Epithelial cell of esophagus (primary cell): ENCODE measurements at regions not wholly inside any gene's neighbourhood (a gene's known extent, or its start where the extent isn't known, plus 50 kb on each side); places are given as distances from the start of the nearest gene placed in this dataset.
A peak's percentile ranks its signal among the peaks of the same experiment; 100 is the strongest.

Source experiments
- DNase-seq: peaks from one replicate; pipeline ENCODE4 v3.0.0; 2010; ENCODE audit warnings: low read depth
- H3K4me3 ChIP-seq: 2 replicates; pipeline ENCODE4 v1.5.1; 2011; ENCODE audit warnings: mild to moderate bottlenecking, low read length, control low read depth
- TF ChIP-seq, protein P1 (sequence below): IDR thresholded peaks from 2 replicates; pipeline ENCODE4 v1.5.1; 2011; ENCODE audit warnings: low read depth, mild to moderate bottlenecking, low read length, control low read depth, inconsistent platforms; ENCODE audit not compliant: insufficient read depth; ENCODE audit errors: missing control alignments

DNA sequence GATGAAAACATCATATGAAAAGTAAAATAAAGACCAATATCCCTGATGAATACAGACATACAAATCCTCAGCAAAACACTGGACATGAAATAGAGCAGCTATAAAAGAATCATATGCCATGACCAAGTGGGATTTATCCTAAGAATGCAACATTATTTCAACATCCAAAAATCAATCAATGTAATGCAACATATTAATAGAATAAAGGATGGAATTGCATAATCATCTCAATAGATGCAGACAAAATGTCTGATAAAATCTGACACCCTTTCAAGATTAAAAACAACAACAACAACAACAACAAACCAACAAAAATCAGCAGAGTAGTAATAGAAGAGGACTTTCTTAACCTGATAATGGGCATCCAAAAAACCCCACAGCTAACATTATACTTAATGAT is 63.8 kb upstream of the IL1R1 start:
- DNase-seq, result no peak
- TF ChIP-seq, protein P1, sequence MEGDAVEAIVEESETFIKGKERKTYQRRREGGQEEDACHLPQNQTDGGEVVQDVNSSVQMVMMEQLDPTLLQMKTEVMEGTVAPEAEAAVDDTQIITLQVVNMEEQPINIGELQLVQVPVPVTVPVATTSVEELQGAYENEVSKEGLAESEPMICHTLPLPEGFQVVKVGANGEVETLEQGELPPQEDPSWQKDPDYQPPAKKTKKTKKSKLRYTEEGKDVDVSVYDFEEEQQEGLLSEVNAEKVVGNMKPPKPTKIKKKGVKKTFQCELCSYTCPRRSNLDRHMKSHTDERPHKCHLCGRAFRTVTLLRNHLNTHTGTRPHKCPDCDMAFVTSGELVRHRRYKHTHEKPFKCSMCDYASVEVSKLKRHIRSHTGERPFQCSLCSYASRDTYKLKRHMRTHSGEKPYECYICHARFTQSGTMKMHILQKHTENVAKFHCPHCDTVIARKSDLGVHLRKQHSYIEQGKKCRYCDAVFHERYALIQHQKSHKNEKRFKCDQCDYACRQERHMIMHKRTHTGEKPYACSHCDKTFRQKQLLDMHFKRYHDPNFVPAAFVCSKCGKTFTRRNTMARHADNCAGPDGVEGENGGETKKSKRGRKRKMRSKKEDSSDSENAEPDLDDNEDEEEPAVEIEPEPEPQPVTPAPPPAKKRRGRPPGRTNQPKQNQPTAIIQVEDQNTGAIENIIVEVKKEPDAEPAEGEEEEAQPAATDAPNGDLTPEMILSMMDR, result no peak
- H3K4me3 ChIP-seq, result no peak overlapping the region

DNA sequence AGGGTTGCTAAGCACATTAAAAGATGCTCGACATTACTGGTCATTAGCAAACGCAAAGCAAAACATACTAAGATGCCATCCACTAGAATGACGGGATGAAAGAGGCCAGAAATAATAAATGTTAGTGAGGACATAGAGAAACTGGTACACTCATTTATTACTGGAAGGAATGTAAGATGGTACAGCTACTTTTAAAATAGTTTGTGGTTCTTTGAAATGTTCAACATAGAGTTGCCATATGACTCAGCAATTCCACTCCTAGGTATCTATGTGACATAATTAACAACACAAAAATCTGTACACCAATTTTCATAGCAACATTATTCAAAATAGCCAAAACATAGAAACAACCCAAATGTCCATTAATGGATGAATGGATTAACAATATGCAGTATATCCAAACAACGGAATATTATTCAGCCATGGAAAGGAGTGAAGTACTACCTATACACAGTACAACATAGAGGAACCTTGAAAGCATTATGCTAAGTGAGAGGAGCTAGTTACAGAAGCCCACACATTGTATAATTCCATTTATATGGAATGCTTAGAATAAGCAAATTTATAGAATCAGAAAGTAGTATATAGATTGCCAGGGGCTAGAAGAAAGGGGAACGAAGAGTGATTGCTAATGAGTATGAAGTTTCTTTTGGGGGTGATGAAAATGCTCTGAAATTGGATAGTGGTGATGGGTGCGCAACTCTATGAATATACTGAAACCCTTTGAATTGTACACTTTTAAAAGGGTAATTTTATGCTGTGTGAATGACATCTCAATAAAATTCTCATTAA is 61.9 kb upstream of the IL1R1 start:
- TF ChIP-seq, protein P1, result no peak
- DNase-seq, result peak; percentile 28

DNA sequence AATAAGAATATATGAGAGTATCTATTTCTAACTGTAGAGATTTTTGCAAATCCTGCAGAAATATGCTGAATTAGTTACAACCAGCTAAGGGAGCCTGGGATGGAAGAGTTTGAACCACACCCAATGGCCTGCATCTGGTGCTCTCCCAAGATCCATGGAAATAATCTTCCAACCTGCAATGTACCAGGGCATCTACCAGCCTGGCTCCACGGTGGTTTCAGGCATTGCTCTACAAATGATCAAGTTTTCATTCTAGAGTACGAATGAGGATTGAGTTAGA is 61.4 kb upstream of the IL1R1 start:
- TF ChIP-seq, protein P1, result no peak
- H3K4me3 ChIP-seq, result no peak overlapping the region
- DNase-seq, result no peak

More for the DNA sequence above, 61.9 kb upstream of the IL1R1 start:
- no peak overlapping the region for H3K4me3 ChIP-seq

DNA sequence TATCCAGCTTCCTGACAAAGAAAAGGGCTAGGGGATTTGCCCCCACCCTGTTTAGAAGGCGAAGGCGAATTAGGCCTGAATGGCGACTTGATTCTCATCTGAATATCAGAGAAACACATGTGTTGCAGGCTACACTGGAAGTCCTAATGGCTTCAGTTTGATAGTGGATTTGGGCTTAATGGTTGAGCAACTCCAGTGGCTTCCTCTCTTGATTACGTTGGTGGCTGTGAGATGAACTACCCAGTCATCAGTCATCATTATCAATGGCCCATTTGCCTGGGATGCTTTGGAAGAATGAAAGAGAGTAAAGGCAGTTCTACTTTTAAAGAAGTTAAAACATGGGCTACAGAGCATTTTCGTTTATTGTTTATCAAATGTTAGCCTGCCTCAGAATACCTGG is 60.9 kb upstream of the IL1R1 start:
- H3K4me3 ChIP-seq, result no peak overlapping the region
- TF ChIP-seq, protein P1, result no peak
- no peak for DNase-seq

DNA sequence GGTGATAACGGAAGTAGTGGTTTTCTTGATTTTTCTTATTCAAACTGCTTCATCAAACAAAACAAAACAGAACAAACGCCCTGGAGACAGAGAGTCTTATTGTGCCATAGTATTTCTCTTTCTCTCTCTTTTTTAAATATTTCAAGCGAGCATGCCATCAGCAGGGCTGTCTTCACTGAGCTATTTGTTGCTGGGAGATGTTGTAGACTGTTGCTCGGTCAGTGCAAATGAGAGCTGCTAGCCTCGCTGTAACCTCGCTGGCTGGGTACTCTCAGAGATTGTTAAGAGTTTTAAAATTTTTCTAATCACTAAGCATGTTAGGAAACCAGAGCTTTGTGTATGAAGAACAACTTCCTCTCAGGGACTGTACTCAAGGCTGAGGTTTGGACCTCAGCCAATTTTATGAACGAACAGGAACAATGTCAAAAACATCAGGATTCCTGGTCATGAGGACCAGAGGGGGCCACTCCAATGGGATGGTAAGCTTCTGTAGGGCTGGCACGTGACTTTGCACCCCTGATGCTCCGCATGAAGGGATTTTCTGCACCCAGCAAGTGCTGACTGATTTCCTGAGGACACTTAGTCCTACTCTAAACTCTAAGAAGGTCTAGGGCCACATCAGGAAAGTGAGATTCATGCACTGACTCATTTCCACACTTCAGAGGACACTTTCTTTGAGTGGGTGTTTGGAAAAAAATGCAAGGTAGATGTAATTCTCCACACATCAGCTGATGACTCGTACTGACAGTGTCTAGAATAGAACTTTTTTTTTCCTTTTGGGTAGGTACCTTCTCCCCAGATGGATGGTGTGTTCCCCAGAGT is 59.8 kb upstream of the IL1R1 start:
- H3K4me3 ChIP-seq, result no peak overlapping the region
- TF ChIP-seq, protein P1, result no peak
- DNase-seq, result peak; percentile 84

DNA sequence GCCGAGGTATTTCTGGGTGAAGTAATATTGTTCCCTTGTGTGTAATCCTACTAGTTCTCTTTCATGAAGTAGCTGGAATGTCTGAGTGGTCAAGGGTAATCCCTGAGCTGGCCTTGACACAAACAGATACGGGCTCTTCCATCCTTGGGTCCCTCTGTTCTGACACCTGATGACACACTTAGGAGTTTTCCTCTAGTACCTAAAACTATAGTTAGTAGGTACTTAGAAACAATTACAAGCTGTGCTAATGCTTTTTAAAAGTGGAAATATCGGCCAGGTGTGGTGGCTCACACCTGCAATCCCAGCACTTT is 59.2 kb upstream of the IL1R1 start:
- TF ChIP-seq, protein P1, result no peak
- no peak overlapping the region for H3K4me3 ChIP-seq
- DNase-seq, result no peak
